Activated CD8-positive, alpha-beta memory T cell treated with anti-CD3 and anti-CD28 coated beads, Interleukin-2, amount 50 U/mL, for 4 hours (primary cell): ENCODE measurements at regions not wholly inside any gene's neighbourhood (a gene's known extent, or its start where the extent isn't known, plus 50 kb on each side); places are given as distances from the start of the nearest gene placed in this dataset.
"Not testable (repeated sequence)": the region's sequence is repeated elsewhere in the genome, so short reads cannot be mapped to it uniquely, and the experiment has no call there.

ENCODE experiments used
- DNase-seq: peaks from one replicate; pipeline ENCODE4 v3.0.0-alpha.2; 2020

DNA sequence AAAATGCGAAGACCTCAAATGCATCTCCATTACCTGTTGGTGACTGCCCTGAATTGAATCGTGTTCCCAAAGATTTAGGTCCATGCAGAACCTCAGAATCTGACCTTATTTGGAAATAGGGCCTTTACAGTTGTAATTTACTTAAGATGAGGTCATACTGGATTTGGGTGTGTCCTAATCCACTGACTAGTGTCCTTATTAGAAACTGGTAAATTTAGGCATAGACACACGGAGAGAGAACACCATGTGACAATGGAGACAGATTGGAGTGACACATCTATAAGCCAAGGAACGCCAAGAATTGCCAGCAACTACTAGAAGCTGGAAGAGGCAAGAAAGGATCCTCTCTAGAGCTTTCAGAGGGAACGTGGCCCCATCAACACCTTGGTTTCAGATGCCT lies 203.1 kb downstream of the SMAD2 start:
- no peak for DNase-seq

DNA sequence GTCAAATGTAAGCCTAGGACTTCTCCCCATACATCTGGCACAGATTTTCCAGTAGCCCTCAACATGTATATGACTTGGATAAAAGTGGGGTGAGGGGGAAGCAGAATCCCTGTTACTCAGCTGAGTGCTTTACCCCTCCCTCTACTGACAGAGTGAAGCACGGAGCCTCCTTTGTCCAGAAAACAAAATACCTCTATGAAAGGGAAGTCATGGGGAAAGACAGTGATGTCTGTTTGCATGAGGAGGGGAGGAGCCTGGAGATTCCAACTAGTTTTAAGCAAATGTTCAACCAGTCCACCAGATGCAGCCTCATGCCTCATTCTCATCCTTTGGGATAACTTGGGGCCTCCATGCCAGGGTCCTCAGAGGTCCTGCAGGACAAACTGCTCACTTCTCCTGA lies 203.9 kb downstream of the SMAD2 start:
- DNase-seq, result no peak

DNA sequence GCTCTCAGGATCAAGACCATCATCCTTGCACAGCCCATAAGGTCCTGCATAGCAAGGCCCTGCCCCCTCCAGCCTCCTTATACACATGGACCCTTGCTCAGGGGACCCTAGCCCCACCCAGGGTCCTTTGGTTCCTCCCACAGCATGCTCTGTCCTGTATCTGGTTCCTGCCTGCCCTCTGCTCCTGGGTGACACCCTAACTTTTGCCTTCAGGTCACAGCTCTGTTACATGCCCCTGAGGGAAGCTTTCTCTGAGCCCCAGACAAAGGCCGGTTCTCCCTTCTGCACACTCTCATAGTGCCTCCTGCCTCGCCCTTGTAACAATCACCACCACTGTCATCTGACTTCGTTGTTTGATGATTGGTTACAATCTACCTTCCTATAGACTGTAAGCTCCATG lies 204.8 kb downstream of the SMAD2 start:
- no peak for DNase-seq

DNA sequence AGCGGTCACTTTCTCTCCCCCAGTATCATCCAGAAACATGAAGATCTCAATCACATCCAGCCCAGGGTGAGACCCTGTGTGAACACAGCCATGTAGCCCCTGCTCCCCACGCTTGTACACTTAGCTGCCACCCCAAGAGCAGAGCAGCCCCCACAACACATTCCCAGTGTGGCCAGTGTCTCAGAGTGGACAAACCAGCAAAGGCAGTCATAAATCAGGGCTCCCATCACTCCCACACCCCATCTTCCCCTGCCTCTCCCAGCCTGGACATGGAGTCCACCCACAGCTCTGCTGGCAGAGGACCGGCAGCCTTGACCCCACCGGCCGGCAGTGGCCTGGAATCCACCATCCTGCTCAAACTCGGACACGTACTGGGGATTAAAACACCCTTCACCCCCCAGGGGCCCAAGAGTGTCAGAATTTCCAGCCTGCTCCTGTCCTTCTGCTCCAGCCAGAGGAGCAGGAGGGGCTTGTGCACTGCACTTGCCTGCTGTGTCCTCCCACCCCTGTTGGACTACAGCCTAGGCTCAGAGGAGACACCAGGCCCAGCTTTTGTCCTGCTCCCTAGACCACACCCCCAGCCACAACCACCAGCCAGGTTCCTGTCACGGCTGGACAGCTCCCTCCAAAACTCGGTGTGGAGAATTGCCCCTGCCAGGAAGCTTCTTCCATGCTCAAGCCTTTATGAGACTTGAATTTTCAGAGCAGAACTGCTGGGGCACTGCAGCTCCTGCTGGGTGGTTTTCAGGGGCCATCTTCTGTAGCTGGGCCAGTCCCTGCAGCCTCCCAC lies 206.1 kb downstream of the SMAD2 start:
- no peak for DNase-seq

DNA sequence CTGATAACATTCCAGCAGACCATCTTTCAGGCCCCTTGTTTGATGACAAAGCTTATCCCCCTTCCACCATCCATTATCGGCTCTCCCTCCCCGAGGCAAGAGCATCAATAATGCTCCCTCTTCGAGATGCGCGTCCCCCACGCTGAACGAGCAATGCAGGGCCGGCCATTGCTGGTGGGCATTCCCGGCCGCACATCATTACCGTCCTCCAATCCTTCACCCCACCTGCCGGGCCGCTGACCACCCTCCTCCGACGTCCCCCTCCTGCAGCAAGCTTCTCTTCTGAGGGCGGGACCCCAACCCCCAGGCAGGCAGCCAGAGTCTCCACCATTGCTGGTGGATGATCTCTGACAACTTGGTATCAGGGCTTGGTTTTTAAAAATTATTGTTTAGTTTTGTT lies 208.6 kb downstream of the SMAD2 start:
- no peak for DNase-seq

DNA sequence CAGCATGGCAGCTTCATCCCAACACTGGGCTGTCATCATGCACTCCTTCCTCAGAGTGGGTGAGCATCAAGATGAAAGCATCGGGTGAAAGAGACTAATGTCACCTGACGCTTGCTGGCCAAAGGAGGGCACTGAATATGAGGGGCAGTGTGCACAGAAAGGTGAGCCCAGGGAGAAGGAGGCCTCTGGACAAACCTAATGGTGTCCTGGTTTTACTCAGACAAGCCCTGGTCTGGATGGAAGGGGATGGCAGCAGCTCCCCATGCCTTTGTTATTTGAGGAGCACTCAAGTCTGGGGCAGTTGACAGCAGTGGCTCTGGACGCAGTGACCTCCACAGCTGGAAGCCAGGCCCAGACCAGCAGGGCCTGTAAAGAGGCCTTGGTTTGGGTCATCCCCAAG lies 209.7 kb downstream of the SMAD2 start:
- no peak for DNase-seq

DNA sequence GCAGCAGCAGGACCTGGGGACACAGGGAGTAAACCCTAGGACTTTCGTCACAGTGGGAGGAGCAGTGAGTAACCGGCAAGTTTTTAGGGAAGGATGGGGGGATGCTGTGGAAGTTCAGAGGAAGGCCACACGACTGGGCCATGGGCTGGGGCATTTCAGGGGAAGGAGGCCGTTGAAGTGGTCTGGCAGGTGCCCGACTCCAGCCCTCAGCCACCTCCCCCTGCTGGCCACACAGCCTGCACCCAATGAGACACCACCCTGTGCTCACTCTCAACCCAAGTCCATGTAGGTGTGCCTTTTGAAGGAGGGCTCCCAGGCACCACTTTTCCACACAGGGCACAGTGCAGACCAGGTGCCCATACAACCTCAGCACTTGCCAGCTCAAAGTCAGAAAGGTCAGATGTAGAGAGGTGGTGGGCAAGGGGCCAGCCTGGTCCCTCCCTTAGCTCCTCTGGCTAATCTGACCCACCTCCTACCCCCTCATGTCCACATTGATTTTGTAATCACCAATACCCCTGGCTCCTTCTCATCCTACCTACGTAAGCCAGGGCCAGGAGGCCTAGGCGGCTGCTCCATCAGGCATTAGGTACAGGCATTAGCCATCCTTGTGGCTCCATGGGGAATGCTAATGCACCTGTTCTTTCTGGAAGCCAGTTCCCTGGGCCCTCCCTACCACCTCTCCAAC lies 211.2 kb downstream of the SMAD2 start:
- no peak for DNase-seq

DNA sequence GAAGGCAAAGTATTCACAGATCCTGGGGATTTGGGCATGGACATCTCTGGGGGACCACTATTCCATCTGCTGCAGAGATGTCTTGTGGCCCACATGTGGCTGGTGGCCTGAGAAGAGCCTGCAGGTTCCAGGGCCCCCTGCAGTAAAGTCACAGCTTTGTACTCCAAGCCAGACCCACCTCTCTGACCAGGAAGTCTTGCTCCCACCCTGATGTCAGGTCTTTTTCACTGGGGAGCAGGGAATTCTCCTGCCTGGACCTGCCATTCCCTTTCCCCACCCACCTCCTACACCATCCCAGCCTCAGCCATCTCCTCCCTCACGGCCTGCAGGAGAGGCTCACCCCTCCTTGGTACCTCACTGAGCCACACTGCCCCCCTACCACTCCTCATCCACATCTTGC lies 211.8 kb downstream of the SMAD2 start:
- DNase-seq, result no peak

DNA sequence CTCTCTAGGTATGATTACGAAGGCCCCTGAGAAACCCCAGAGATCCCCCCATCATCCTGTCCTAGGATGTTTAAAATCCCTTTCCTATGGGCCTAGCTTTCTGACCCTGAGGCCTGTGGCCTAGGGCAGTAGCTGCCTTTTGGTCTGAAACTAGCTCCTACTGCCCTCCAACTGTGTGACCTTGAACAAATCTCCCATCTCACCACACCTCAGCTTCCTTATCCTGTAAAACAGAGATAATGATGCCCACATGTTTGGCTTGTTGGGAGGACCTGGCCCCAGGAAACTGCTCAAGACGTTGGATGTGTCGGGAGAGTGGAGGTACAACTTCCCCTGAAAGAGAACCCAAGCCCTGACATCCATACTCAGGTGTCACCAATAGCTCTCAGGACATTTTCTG lies 213.2 kb downstream of the SMAD2 start:
- DNase-seq, result no peak

DNA sequence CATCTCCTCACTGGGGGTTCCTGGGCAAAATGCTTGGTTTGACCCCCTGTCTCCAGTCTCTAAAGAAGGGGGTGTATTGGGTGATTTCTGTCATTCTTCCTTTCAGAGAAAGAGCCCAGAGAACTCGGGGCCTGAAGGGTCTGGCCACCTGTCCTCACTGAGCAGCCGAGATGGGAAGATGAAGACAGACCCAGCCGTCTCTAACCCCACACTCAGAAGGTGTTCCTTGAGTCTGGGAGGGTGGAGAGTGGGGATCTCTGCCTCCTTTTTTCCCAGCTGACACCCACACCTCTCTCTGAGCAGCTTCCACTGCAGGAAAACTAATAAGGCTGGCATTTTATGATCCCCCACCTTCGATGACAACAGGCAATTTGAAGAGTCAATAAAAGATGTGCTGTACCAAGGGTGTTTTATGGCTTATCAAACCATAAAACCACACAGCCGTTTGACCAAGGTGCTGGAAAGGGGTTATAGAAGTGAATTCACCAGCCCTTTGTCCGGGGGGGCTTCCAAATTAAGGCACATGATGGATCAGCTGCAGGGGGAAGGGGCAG lies 213.8 kb downstream of the SMAD2 start:
- DNase-seq, result no peak

DNA sequence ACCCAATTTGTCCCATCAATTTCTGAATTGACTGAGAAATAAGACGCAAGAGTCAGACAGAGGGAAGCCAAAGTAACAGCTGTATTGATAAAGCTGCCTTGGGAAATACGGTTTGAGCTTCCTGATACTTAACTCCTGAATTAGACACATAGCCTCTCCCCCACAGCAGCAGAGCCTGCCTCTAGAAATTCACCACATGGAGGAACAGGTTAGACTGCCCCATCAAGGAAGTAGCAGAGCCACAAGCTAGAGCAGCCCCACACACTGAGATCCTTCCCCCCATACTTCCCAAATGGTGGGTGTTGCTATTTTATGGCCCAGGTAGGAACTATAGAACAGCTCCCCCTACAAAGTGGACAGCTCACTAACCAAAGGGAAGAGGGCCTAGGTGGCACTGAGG lies 220.0 kb downstream of the SMAD2 start:
- no peak for DNase-seq

DNA sequence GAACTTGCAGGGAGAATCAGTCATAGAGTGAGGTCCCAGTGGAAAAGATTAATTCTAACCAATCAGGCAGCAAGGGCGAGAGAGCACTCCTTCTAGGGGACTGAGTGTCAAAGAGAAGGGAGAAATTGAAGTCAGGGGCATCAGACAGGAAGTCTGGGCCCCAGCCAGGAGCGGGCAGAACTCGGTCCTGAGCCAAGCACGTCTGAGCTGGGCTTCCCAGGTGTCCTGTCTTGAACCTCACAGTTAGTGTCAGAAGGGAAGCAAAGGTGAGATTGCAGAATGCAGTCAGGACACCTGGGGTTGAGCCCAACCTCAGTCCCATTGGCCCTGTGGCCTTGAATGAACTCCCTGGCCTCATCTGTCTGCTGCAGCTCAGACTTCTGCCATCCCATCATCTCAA lies 220.9 kb downstream of the SMAD2 start:
- DNase-seq, result no peak

DNA sequence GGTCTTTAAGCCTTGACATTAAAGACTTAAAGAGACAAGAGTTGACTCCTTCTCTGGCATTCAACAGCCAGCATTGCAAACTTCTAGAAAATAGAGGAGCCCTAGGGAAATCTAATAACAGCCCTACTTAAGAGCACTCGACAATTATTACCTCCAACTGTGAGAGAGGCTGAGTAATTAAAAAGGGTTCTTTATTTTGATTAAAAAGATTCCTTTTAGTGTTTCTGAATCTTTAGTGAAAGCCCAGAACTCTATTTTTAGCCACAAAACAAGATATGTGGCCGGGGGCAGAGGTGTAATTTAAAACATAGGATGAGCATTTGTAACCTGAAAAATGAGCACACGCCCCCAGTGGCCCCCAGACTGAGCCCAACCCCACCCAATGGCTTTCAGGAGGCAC lies 222.3 kb downstream of the SMAD2 start:
- DNase-seq, result no peak

DNA sequence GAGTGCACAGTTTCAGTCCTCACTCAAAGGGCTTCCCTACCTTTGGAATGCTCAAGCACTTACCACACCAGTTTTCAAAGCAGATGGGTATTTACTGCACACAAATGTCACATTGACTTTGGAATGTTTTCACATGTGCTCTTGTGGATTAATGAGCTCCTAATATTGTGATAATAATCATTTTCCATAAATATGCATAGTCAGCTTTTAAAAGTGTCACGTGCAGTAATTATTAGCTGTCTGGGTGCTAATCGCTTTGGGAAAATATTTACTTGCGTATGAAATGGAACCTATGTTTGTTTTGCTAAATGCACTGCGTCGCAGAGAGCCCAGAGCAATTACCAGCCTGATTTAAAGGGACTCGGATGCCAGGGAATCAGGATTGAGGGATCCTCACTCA lies 229.3 kb downstream of the SMAD2 start:
- no peak for DNase-seq

DNA sequence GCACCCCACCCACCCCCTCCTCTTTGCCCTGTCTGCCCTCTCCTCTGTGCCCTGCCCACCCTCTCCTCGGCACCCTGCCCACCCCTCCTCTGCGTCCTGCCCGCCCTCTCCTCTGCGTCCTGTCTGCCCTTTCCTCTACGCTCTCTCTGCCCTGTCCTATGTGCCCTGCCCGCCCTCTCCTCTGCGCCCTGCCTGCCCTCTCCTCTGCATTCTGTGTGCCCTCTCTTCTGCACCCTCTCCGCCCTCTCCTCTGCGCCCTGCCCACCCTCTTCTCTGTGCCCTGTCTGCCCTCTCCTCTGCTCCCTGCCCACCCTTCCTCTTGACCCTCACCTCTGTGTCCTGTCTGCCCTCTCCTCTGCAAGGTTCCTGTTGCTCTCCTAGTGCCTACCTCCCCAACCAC lies 233.6 kb downstream of the SMAD2 start:
- DNase-seq, result no peak

DNA sequence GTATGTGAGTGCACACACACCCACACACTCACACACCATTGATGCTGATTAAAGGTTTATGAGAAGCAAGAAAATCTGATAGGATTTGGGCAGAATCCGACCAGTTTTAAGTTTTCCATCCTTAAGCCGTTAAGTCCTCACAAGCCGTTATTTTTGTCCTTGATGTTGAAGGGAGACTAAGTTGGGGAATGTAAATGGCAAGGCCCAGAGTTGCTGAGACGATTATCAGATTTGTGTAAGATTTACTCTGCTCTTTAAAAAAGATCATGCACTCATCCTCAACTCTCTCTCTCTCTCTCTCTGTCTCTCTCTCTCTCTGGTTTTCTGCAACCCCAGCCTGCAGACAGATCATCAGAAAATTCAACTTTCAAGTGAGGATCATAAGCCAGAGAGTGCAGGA lies 238.8 kb downstream of the SMAD2 start:
- no peak for DNase-seq

DNA sequence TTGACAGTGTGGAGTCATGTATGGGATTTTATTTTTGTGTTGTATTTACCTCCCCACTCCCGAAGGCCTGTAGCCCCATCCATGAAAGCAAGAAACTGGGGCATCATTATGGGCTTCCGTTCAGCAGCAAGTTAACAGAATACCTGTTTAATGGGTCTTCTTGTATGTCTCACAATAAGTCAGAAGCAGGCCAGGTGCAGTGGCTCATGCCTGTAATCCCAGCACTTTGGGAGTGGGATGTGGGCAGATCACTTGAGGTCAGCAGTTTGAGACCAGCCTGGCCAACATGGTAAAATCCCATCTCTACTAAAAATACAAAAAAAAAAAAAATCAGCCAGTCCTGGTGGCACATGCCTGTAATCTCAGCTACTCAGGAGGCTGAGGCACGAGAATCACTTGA lies 239.7 kb downstream of the SMAD2 start:
- not testable (repeated sequence) for DNase-seq

DNA sequence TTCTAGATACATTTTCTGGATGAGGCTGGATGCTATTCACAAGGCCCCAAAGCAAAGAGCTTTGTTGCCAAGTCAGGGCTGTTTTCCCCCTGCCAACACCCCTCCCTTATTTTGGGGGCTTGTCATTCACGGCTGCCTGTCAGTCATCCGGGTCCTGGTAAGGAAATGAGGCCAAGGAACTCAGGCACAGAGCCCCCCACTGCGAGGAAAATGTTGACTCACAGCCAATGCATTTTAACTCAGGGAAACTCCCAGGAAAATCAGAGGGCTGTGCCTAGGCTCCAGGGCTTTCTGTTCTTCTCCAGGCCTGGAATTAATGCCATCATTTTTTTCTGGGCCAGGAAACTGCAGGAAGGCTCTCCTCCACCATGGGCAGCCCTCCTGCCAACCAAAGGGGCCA lies 241.1 kb downstream of the SMAD2 start:
- no peak for DNase-seq

DNA sequence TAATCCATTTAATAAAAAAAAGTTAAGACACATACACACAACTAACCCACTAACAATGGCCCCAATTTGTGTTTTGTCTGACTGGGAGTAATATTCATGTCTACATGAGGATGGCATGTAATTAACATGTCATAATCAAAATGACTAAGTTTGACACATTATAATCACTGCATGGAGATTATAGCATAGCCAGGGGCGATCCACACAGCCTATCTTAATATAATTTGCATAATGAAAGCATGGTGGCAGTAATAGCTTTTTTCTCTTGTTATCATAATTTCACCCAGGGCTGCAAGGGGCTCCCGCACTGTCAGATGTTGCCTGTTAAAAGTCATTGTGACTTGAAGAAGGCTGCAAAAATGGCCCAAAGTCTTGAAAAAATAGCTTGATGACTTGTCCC lies 243.7 kb downstream of the SMAD2 start:
- no peak for DNase-seq

DNA sequence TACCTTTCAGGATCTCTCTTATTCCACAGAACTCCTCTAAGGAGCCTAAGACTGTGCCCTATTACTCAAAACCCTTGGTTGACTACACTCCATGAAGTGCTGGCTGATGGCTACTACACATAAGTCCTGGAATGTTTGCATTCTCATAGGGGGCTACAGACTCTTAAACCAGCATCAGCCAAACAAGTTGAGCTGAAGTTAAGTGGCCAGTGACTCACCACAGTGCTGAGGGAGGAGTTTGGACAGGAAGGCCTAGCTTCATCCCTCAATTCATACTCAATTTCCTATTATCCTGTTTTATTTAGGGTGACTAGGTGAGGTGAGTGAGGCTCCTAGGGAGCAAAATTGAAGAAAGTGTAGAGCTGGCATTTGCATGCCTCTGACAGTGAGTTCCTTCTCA lies 246.7 kb downstream of the SMAD2 start:
- DNase-seq, result no peak

DNA sequence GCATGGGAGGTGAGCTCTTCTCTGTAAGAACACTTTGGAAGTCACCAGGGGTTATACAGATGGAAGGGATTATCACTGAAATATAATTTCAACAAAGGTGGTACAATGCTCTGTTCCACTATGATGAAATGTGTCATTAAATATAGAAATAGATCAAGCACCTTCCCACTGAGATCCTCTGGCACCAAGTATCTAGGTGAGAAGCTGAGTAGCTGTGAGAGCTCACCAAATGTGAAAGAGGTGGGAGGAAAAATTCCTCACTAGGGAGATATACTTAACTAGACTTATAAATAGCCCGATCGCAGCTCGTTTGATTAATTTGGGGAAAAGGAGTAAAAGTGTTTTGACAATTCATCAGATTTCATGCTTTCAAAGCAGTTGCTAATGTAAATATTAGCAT lies 247.6 kb downstream of the SMAD2 start:
- DNase-seq, result no peak

DNA sequence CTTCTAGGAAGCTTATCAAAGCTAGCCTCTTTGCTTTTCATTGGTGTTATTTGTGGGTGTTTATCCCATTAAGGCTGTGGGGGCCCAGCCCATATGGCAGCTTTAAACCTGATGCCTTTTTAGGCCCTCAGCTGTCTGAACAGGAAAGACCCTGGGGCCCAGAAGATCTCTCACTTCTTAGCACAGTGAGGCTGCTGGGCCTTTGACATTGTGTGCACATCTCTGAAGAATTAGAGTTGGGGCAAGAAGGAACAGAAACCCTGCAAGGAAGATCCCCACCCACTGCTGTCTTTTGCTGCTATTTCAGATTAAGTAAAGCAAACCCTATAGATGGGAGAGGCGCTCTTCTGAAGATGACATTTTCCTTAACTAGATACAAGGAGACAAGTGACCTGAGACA lies 250.0 kb downstream of the SMAD2 start:
- no peak for DNase-seq

DNA sequence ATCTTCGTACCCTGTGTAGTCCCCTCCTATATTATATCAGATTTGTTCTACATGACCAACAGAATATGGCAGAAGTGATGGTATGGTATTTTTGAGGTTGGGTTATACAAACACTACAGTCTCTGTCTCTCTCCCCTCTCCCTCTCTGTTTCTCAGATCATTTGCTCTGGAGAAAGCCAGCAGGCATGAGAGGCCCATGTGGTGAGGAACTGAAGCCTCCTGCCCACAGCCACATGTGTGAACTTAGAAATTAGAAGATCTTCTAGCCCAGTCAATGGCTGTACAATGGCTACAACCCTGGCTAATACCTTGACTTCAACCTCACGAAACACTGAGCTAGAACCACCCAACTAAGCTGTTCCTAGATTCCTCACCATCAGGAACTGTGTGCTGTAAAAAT lies 250.6 kb downstream of the SMAD2 start:
- DNase-seq, result no peak

DNA sequence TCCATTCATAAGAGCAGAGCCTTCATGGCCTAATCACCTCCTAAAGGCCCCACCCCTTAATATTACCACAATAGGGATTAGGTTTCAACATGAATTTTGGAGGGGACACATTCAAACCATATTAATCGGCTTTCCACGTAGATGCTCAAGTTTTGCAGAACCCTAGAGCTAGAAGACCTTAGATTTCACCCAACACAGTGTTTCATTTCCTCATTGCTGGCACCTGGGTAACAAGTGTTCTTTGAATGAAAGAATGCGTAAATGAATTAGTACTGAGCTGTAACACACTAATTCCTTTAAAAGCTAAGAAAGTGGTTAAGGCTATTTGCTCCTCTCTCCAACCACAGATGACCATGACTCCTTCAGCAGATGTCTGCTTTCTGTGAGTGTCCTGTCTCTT lies 252.5 kb downstream of the SMAD2 start:
- DNase-seq, result no peak

DNA sequence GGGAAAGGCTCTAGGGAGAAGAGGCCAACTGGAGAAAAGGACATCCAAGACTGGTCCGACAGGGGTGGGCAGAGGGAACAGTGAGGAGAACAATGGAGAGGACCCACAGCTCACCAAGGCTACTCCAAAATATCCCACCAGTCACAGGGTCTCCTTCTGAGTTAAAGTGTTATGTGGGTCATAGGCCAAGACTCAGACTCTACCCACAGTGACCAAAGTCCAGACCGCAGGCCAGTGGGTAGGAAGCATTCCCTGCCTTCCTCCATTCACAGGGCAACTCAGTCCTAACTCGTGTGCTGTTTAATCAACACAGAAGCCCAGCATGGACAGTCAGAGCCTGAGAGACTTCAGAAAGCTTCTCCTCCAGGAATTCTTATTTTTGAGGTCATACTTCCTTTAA lies 260.6 kb downstream of the SMAD2 start:
- DNase-seq, result no peak
